WERI-Rb-1 (cell line): ENCODE measurements at regions not wholly inside any gene's neighbourhood (a gene's known extent, or its start where the extent isn't known, plus 50 kb on each side); places are given as distances from the start of the nearest gene placed in this dataset.

Source experiments
- DNase-seq: peaks from one replicate; pipeline ENCODE4 v3.0.0-alpha.2; 2020
- H3K27ac ChIP-seq: fragments of 250-450 bp; sonication (Bioruptor Pico); 2 replicates; pipeline ENCODE4 v1.5.1; 2020; ENCODE audit warnings: mild to moderate bottlenecking, moderate library complexity
- H3K27me3 ChIP-seq: fragments of 250-450 bp; sonication (Bioruptor Pico); 2 replicates; pipeline ENCODE4 v1.5.1; 2021; ENCODE audit warnings: mild to moderate bottlenecking, low read depth, moderate library complexity; ENCODE audit not compliant: insufficient read depth, severe bottlenecking
- H3K36me3 ChIP-seq: fragments of 250-450 bp; sonication (Bioruptor Pico); 2 replicates; pipeline ENCODE4 v1.5.1; 2020; ENCODE audit warnings: mild to moderate bottlenecking, moderate library complexity
- H3K4me3 ChIP-seq: 2 replicates; pipeline ENCODE4 v1.5.1; 2011; ENCODE audit warnings: low read depth, mild to moderate bottlenecking, control low read depth, low read length
- H3K9me3 ChIP-seq: fragments of 250-450 bp; sonication (Bioruptor Pico); 2 replicates; pipeline ENCODE4 v1.5.1; 2021; ENCODE audit warnings: mild to moderate bottlenecking, moderate library complexity; ENCODE audit not compliant: severe bottlenecking
- CTCF ChIP-seq: IDR thresholded peaks from 2 replicates; pipeline ENCODE4 v1.5.1; 2011; ENCODE audit warnings: low read depth, mild to moderate bottlenecking, control low read depth, inconsistent platforms, low read length

GRCh38 chr2:204473224-204473623 is 72.1 kb upstream of the PARD3B start:
- H3K36me3 ChIP-seq, result no peaks in the 10 kb centered on the region
- no peak overlapping the region for H3K4me3 ChIP-seq
- H3K27me3 ChIP-seq, result no peaks in the 10 kb centered on the region
- H3K9me3 ChIP-seq, result no peaks in the 10 kb centered on the region
- H3K27ac ChIP-seq, result no peak overlapping the region
- TF ChIP-seq CTCF, result no peak
- DNase-seq, result no peak

- Histone ChIP-seq H3K4me3 (no peak overlapping the region), H3K36me3 (no peaks in the 10 kb centered on the region), H3K9me3 (no peaks in the 10 kb centered on the region), H3K27ac (no peak overlapping the region), H3K27me3 (no peaks in the 10 kb centered on the region)
- TF ChIP-seq CTCF, result no peak
- DNase-seq, result no peak
Observed at GRCh38 chr2:204475399-204475798, 69.9 kb upstream of the PARD3B start.

- Histone ChIP-seq H3K27ac (no peak overlapping the region), H3K27me3 (no peaks in the 10 kb centered on the region), H3K9me3 (no peaks in the 10 kb centered on the region), H3K4me3 (no peak overlapping the region), H3K36me3 (no peaks in the 10 kb centered on the region)
- TF ChIP-seq CTCF, result no peak
- no peak for DNase-seq
Observed at GRCh38 chr2:204477358-204477950, 67.8 kb upstream of the PARD3B start.

GRCh38 chr2:204479557-204479956 is 65.7 kb upstream of the PARD3B start:
- TF ChIP-seq CTCF, result no peak
- H3K36me3 ChIP-seq, result no peaks in the 10 kb centered on the region
- H3K27me3 ChIP-seq, result no peaks in the 10 kb centered on the region
- DNase-seq, result no peak
- no peak overlapping the region for H3K27ac ChIP-seq
- H3K4me3 ChIP-seq, result no peak overlapping the region
- H3K9me3 ChIP-seq, result no peaks in the 10 kb centered on the region

DNA sequence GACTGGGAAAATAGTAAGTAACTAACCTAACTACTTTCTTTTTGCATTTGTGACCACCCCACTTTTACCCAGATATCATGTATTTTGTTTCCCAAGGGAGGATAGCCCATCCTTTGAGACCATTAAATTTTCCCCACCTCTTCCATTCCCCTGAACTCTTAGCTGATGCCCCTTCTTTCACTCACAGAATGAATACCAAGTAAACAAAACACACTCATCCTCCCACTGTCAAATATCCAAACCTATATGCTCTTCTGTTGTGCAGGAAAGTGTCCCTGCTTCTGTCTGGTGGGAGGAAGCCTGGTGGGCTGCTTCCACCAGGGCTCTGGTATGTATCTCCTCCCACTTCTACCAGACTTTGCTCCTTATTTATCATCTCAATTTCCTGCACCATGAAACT is 64.6 kb upstream of the PARD3B start:
- no peaks in the 10 kb centered on the region for H3K9me3 ChIP-seq

More for the DNA sequence above, 64.6 kb upstream of the PARD3B start:
- no peak for TF ChIP-seq CTCF
- no peaks in the 10 kb centered on the region for H3K36me3 ChIP-seq
- no peak overlapping the region for H3K27ac ChIP-seq
- H3K4me3 ChIP-seq, result no peak overlapping the region
- H3K27me3 ChIP-seq, result no peaks in the 10 kb centered on the region
- no peak for DNase-seq
